Heart left ventricle (tissue), 16 donors: ENCODE measurements at regions not wholly inside any gene's neighbourhood (a gene's known extent, or its start where the extent isn't known, plus 50 kb on each side); places are given as distances from the start of the nearest gene placed in this dataset.

Experiments used
- ATAC-seq, 4 donors: fragments of 200-7000 bp; cut with Tn5 transposase; one replicate each; pipeline ENCODE4 v1.9.1; 2020 to 2022; ENCODE audit warnings: moderate library complexity in 4 of 4, mild to moderate bottlenecking in 3 of 4, moderate number of reproducible peaks in 1 of 4
- DNase-seq, 5 donors: peaks; one replicate each; pipeline ENCODE4 v3.0.0-alpha.2; 2020
- H3K27ac ChIP-seq, 12 donors: fragments of 200-600 bp; sonication (generic) in 4 of 12; one replicate each; pipeline versions ENCODE4 v1.5.0 to v1.8.0; 2016 to 2022; ENCODE audit warnings: mild to moderate bottlenecking in 2 of 12
- H3K27me3 ChIP-seq, 9 donors: fragments of 200-600 bp; sonication (generic) in 2 of 9; one replicate each; pipeline versions ENCODE4 v1.5.1 to v1.8.0; 2016 to 2022; ENCODE audit warnings: mild to moderate bottlenecking in 3 of 9
- H3K36me3 ChIP-seq, 9 donors: fragments of 200-600 bp; sonication (generic) in 2 of 9; one replicate each; pipeline versions ENCODE4 v1.5.0 to v1.8.0; 2018 to 2022; ENCODE audit warnings: mild to moderate bottlenecking in 2 of 9
- H3K4me1 ChIP-seq, 12 donors: fragments of 200-600 bp; sonication (generic) in 4 of 12; one replicate each; pipeline versions ENCODE4 v1.5.0 to v1.8.0; 2016 to 2022; ENCODE audit warnings: mild to moderate bottlenecking in 3 of 12
- H3K4me3 ChIP-seq, 12 donors: fragments of 200-600 bp; sonication (generic) in 4 of 12; one replicate each; pipeline versions ENCODE4 v1.5.0 to v1.8.0; 2017 to 2022; ENCODE audit warnings: mild to moderate bottlenecking in 9 of 12, moderate library complexity in 4 of 12
- H3K9me3 ChIP-seq, 12 donors: fragments of 200-600 bp; sonication (generic) in 4 of 12; one replicate each; pipeline versions ENCODE4 v1.5.0 to v1.8.0; 2016 to 2022; ENCODE audit warnings: mild to moderate bottlenecking in 1 of 12
- POLR2A ChIP-seq, 2 donors: fragments of 450-650 bp; IDR thresholded peaks; one replicate each; pipeline ENCODE4 v1.6.1; 2017; ENCODE audit warnings: antibody characterized with exemption in 2 of 2, mild to moderate bottlenecking in 2 of 2, moderate library complexity in 2 of 2
- WGBS, 4 donors: extraction: QIAGEN DNeasy Blood & Tissue Kit in 2 of 4; methylation state at CpG; one replicate each; pipeline versions ENCODE4 v1.1.5 to v1.1.7; 2013 to 2018; 5-methylcytosine and 5-hydroxymethylcytosine counted together
- intact Hi-C, 10 donors: fragments of 100-400 bp; cut with DNase I; formaldehyde crosslinking; loops; one replicate each; pipeline versions ENCODE4 v1.11.1 to v1.14.2; 2022
- TF ChIP-seq, protein P1 (sequence below), 12 donors: fragments of 200-600 bp; sonication (generic) in 4 of 12; IDR thresholded peaks; one replicate each; pipeline versions ENCODE4 v1.5.0 to v1.8.0; 2018 to 2022; ENCODE audit warnings: antibody characterized with exemption in 12 of 12, mild to moderate bottlenecking in 5 of 12
- donor health status: ischemic (EF 13 %, LVEDD 7.1; RV severe dilation, severe dysfunction).
- donor health status: healthy with polysubstance abuse.
- donor health status: DM: no; HTN: yes; CAD: no.
- donor health status: DM: no; HTN: no; CAD: no.
- donor health status: ischemic (EF 25% LVEDD 6.9; RV normal size, moderate dysfunction).
- donor health status: ischemic (EF 25% LVEDD 5.7; RV mildly dilated, moderate dysfunction).
- donor health status: healthy.
- donor health status: DM: yes; HTN: yes; CAD: no.
- donor health status: ischemic (EF 35%, LVEDD 5.7; RV mildly dilated, moderate dysfunction).
- donor health status: nonischemic (EF 11% LVEDD 7.7; RV severe dilation, severe dysfunction).
- donor health status: DM: yes; HTN: yes; CAD: no.
- donor health status: PGD.
- donor health status: ischemic (EF 29% LVEDD 5.4; RV normal size, mild dysfunction).
- donor health status: nonischemic (EF 23%, LVEDD 6.1; RV moderate dilation, normal function).

- H3K4me1 ChIP-seq = no peaks in the 10 kb centered on the region
- WGBS, 4 donors = 81 to 91% (median 87%) methylated on average over 1 of the region's 1 CpG
- TF ChIP-seq POLR2A (IDR thresholded peaks at IDR 0.05) = no peak
- TF ChIP-seq, protein P1, sequence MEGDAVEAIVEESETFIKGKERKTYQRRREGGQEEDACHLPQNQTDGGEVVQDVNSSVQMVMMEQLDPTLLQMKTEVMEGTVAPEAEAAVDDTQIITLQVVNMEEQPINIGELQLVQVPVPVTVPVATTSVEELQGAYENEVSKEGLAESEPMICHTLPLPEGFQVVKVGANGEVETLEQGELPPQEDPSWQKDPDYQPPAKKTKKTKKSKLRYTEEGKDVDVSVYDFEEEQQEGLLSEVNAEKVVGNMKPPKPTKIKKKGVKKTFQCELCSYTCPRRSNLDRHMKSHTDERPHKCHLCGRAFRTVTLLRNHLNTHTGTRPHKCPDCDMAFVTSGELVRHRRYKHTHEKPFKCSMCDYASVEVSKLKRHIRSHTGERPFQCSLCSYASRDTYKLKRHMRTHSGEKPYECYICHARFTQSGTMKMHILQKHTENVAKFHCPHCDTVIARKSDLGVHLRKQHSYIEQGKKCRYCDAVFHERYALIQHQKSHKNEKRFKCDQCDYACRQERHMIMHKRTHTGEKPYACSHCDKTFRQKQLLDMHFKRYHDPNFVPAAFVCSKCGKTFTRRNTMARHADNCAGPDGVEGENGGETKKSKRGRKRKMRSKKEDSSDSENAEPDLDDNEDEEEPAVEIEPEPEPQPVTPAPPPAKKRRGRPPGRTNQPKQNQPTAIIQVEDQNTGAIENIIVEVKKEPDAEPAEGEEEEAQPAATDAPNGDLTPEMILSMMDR (IDR thresholded peaks at IDR 0.05) = no peak
- no peaks in the 10 kb centered on the region for H3K36me3 ChIP-seq
- intact Hi-C loops = loop anchor here in 2 of 10 donors (5.0 to 10.0 kb wide), 2 partner anchors 511 to 514 kb away; no protein-coding TSS in a partner anchor
- H3K4me3 ChIP-seq = no peak overlapping the region
- DNase-seq (no peak), ATAC-seq (no peak)
- peaks cover 0 to 5% (median 0%) of the 10 kb centered on the region in 12 donors for H3K9me3 ChIP-seq
- H3K27me3 ChIP-seq = peaks cover 0 to 9% (median 0%) of the 10 kb centered on the region in 9 donors
- no peak overlapping the region for H3K27ac ChIP-seq
Observed at GRCh38 chr3:117528688-117529087, 819.1 kb downstream of the TUSC7 start.

DNA sequence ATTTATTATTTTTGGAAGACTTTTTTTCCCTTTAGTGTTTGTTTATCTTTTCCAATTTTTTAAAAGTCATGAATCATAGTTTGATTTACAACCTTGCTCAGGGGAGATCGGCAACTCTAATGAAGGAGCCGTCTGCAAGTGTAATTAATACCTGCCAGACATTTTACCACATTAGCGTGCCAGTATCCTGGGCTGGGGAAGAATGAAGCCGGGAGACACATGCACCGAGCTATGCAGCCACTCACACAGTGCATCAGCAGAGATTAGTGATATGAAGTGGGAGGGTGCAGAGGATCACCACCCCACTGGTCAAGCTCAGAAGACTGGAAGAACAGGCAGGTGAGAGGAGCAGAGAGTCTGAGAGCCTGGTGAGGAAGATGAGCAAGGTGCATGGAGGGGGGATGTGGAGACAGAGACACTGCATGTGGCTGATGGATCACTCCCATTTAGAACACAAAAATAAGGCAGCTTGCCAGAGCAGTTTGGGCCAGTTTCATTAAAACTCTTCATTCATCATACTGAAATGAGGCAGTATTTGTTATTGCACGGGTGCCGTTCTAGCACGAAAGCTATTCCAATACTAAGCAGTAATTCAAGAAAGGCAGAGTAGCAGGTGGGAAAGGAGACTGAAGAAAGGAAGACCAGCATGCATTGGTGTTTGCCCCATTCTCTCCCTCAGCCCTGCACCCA lies 821.6 kb downstream of the TUSC7 start:
- WGBS, 4 donors = 68 to 75% (median 68%) methylated on average over 8 of the region's 8 CpGs
- Histone ChIP-seq H3K4me1 (no peaks in the 10 kb centered on the region), H3K36me3 (no peaks in the 10 kb centered on the region), H3K27me3 (peaks cover 0 to 9% (median 0%) of the 10 kb centered on the region in 9 donors), H3K27ac (no peak overlapping the region), H3K4me3 (no peak overlapping the region), H3K9me3 (peaks cover 0 to 5% (median 0%) of the 10 kb centered on the region in 12 donors)
- ATAC-seq = no peak
- TF ChIP-seq POLR2A (IDR thresholded peaks at IDR 0.05) = no peak
- TF ChIP-seq, protein P1 (IDR thresholded peaks at IDR 0.05) = no peak
- intact Hi-C loops = no loop called here
- DNase-seq = no peak

DNA sequence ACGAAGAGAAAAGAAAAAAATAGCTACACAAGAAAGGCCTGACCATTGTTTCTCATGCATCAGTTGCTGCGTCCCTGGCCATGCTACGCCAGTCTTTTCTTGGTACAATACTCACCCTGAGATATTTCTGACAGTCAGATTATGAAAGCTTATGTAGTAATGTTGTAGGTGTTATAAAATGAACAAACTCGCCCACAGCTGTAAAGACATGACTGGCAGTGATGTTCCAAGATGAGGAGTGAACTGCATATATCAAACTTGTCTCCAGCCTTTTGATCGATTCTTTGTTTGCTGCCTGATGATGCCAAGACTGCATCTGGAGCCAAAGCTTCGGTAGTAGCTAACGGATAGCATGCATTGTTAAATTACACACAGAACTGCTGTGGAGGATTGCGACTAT lies 822.7 kb downstream of the TUSC7 start:
- DNase-seq (no peak), ATAC-seq (no peak)
- Histone ChIP-seq H3K27me3 (peaks cover 0 to 4% (median 0%) of the 10 kb centered on the region in 9 donors), H3K9me3 (peaks cover 0 to 5% (median 0%) of the 10 kb centered on the region in 12 donors), H3K4me3 (no peak overlapping the region), H3K4me1 (no peaks in the 10 kb centered on the region), H3K27ac (no peak overlapping the region), H3K36me3 (no peaks in the 10 kb centered on the region)
- intact Hi-C loops = no loop called here
- WGBS, 4 donors = 81 to 85% (median 82%) methylated on average over 8 of the region's 8 CpGs
- no peak for TF ChIP-seq POLR2A (IDR thresholded peaks at IDR 0.05)
- TF ChIP-seq, protein P1 (IDR thresholded peaks at IDR 0.05) = no peak

DNA sequence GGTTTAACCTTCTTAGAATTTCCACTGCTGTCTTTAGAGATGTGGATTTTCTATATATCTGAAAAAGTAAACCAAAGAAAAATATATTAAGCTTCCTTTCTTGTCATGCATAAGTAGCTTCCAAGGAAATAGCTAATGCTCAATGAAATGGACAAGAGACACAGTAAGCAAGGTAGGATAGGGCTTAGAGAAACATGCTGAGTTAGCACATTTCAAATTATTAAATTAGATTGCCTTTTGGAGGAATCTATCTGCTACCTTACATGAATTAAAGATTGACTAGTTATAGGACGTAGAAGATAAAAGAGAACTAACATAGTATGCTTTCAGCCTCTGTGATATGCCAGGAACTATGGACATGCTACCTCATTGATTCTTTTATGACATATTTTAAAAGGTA lies 824.6 kb downstream of the TUSC7 start:
- no peak for DNase-seq
- H3K4me3 ChIP-seq = no peak overlapping the region
- 72 to 85% (median 76%) methylated on average over 1 of the region's 1 CpG for WGBS, 4 donors

More for the DNA sequence above, 824.6 kb downstream of the TUSC7 start:
- ATAC-seq = no peak
- TF ChIP-seq, protein P1 (IDR thresholded peaks at IDR 0.05) = no peak
- no peak for TF ChIP-seq POLR2A (IDR thresholded peaks at IDR 0.05)
- Histone ChIP-seq H3K4me1 (no peaks in the 10 kb centered on the region), H3K9me3 (no peaks in the 10 kb centered on the region), H3K36me3 (no peaks in the 10 kb centered on the region), H3K27ac (no peak overlapping the region), H3K27me3 (peaks cover 0 to 4% (median 0%) of the 10 kb centered on the region in 9 donors)
- intact Hi-C loops = no loop called here
